A673 (cell line): ENCODE measurements at regions not wholly inside any gene's neighbourhood (a gene's known extent, or its start where the extent isn't known, plus 50 kb on each side); places are given as distances from the start of the nearest gene placed in this dataset.

Experiments
- BruUV-seq: library from RNA; stranded (reverse); fragments of 400-500 nt; replicated peaks from 2 replicates; lab custom pipeline; 2021; lab: Mats Ljungman, UMichigan
- CTCF ChIA-PET: fragments of 300-600 bp; sonication (Branson Sonifier 250); formaldehyde crosslinking; loops from one replicate; lab custom pipeline; 2022; ENCODE audit warnings: antibody characterized with exemption; lab: Charles Lee
- POLR2A ChIA-PET: fragments of 300-600 bp; sonication (Branson Sonifier 250); formaldehyde crosslinking; loops from one replicate; lab custom pipeline; 2022; ENCODE audit warnings: antibody characterized with exemption; ENCODE audit not compliant: low non-redundant PET; lab: Charles Lee
- DNase-seq: peaks from one replicate; pipeline ENCODE4 v3.0.0-alpha.2; 2015; ENCODE audit warnings: low spot score
- H3K27ac ChIP-seq: fragments of 200-600 bp; sonication (generic); 2 replicates; pipeline ENCODE4 v1.5.1; 2016; ENCODE audit warnings: mixed run types, low read depth, mild to moderate bottlenecking, mixed read lengths, antibody characterized with exemption, low read length; ENCODE audit not compliant: poor library complexity, severe bottlenecking
- H3K27me3 ChIP-seq: fragments of 200-600 bp; sonication (generic); replicated peaks from 2 replicates; pipeline ENCODE4 v1.6.1; 2017; ENCODE audit warnings: mixed run types, low read depth, mild to moderate bottlenecking, mixed read lengths, antibody characterized with exemption, low read length; ENCODE audit not compliant: insufficient read depth, poor library complexity
- H3K36me3 ChIP-seq: fragments of 200-600 bp; sonication (generic); 2 replicates; pipeline ENCODE4 v1.6.1; 2016; ENCODE audit warnings: mixed run types, mild to moderate bottlenecking, mixed read lengths, antibody characterized with exemption, low read length; ENCODE audit not compliant: insufficient read depth, poor library complexity, severe bottlenecking
- H3K4me1 ChIP-seq: fragments of 200-600 bp; sonication (generic); 2 replicates; pipeline ENCODE4 v1.6.1; 2017; ENCODE audit warnings: mixed run types, mild to moderate bottlenecking, mixed read lengths, antibody characterized with exemption, low read length; ENCODE audit not compliant: insufficient read depth, poor library complexity, severe bottlenecking
- H3K4me3 ChIP-seq: fragments of 200-600 bp; sonication (generic); 2 replicates; pipeline ENCODE4 v1.5.1; 2016; ENCODE audit warnings: low read depth, mixed run types, mild to moderate bottlenecking, mixed read lengths, low read length; ENCODE audit not compliant: poor library complexity, severe bottlenecking
- H3K9me3 ChIP-seq: fragments of 200-600 bp; sonication (generic); 2 replicates; pipeline ENCODE4 v1.6.1; 2016; ENCODE audit warnings: mixed run types, low read depth, mild to moderate bottlenecking, mixed read lengths, antibody characterized with exemption, low read length; ENCODE audit not compliant: poor library complexity, severe bottlenecking
- CTCF ChIP-seq: fragments of 300-800, 200-600 bp; sonication (generic); conservative IDR thresholded peaks from 2 replicates; pipeline ENCODE4 v1.5.1; 2017; ENCODE audit warnings: low read depth, mild to moderate bottlenecking, antibody characterized with exemption, low read length, moderate library complexity, mixed read lengths
- EZH2 ChIP-seq: fragments of 200-600 bp; sonication (generic); IDR thresholded peaks from 2 replicates; pipeline ENCODE4 v1.6.1; 2017; ENCODE audit warnings: borderline replicate concordance, low read depth, mild to moderate bottlenecking, mixed read lengths, antibody characterized with exemption, low read length; ENCODE audit not compliant: poor library complexity, severe bottlenecking
- intact Hi-C: fragments of 100-400 bp; cut with micrococcal nuclease; formaldehyde crosslinking; loops from one replicate; pipeline ENCODE4 v1.10.0; 2022; ENCODE audit not compliant: unreplicated experiment

DNA sequence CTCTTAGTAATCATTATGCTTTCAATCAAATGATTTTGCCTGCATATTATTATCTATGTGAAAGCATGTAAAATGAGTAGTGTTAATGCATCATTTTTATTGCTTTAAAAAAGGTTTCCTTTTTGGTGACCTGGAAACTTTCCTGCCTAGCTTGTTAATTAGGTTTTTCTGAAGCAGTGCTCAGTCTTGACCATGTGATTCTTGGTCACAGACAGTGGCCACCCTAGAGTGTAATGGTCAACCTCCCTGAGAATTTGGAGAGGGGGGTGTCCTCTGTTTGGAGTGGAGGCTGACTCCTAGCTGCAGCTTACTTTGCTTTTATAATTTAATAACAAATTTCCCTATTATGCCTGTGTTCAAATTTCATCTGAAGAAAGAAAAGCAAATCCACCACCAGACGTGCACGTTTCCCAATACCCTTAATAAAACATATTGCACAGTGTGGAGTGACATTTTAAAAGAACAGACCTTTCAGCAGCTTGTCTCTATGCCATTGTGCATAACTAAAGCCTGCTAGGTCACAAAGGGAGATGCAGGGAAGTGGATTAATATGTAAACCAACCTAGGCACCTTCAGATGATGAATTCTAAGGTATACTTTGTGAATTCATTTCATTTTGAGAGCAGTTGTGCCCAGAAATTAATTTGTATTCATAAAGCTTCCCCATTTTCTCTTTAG, 130.6 kb downstream of the RPRM start:
- no peaks in the 10 kb centered on the region for H3K4me1 ChIP-seq
- H3K27me3 ChIP-seq = no peaks in the 10 kb centered on the region
- no TSS peak for BruUV-seq
- DNase-seq = no peak
- TF ChIP-seq CTCF (no peak), EZH2 (no peak)
- no peak overlapping the region for H3K27ac ChIP-seq
- intact Hi-C loops = no loop called here
- ChIA-PET POLR2A (no interaction called here), CTCF (no interaction called here)
- no peak overlapping the region for H3K4me3 ChIP-seq
- no peaks in the 10 kb centered on the region for H3K36me3 ChIP-seq
- H3K9me3 ChIP-seq = no peaks in the 10 kb centered on the region

- TF ChIP-seq CTCF = no peak
- TF ChIP-seq EZH2 = no peak
- ChIA-PET CTCF (no interaction called here), POLR2A (no interaction called here)
- BruUV-seq = no TSS peak
- Histone ChIP-seq H3K4me3 (no peak overlapping the region), H3K9me3 (no peaks in the 10 kb centered on the region), H3K27me3 (no peaks in the 10 kb centered on the region), H3K4me1 (no peaks in the 10 kb centered on the region), H3K36me3 (no peaks in the 10 kb centered on the region), H3K27ac (no peak overlapping the region)
- intact Hi-C loops = no loop called here
- DNase-seq = no peak
Measured at GRCh38 chr2:153320879-153321278, 157.7 kb downstream of the RPRM start.

DNA sequence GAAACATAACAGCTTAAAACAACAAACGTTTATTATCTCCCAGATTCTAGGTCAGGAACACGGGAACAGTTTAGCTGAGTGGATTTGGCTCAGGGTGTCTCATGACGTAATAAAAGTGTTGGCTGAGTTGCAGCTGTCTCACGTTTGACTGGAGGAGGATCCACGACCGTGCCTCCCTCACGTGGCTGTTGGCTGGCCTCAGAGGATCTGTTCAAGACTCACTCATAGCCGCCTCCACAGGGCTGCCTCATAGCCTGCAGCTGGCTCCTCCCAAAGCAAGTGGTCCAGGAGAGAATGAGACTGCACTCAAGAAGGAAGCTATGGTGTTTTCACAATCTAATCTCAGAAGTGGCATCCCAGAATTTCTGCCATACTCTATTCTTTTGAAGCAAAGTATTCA, 167.1 kb downstream of the RPRM start:
- intact Hi-C loops = no loop called here
- no peaks in the 10 kb centered on the region for H3K36me3 ChIP-seq
- TF ChIP-seq CTCF = no peak
- no peak for TF ChIP-seq EZH2
- no peak overlapping the region for H3K4me3 ChIP-seq
- POLR2A ChIA-PET = no interaction called here
- no peak for DNase-seq
- no peaks in the 10 kb centered on the region for H3K27me3 ChIP-seq
- H3K27ac ChIP-seq = no peak overlapping the region
- no peaks in the 10 kb centered on the region for H3K4me1 ChIP-seq
- BruUV-seq = no TSS peak
- CTCF ChIA-PET = no interaction called here
- no peaks in the 10 kb centered on the region for H3K9me3 ChIP-seq
